Sciatic nerve (tissue), 2 donors: ENCODE measurements at regions not wholly inside any gene's neighbourhood (a gene's known extent, or its start where the extent isn't known, plus 50 kb on each side); places are given as distances from the start of the nearest gene placed in this dataset.

Experiments used
- ATAC-seq: fragments of 200-7000 bp; cut with Tn5 transposase; one replicate; pipeline ENCODE4 v1.9.1; 2020; ENCODE audit warnings: mild to moderate bottlenecking, moderate library complexity
- DNase-seq: peaks from one replicate; pipeline ENCODE4 v3.0.0-alpha.2; 2020; ENCODE audit warnings: low spot score
- intact Hi-C: fragments of 100-400 bp; cut with DNase I; formaldehyde crosslinking; loops from one replicate; pipeline ENCODE4 v1.14.2; 2022
- donor health status: DM: no; HTN: no; CAD: no.
- donor health status: DM: no; HTN: no; CAD: no.

DNA sequence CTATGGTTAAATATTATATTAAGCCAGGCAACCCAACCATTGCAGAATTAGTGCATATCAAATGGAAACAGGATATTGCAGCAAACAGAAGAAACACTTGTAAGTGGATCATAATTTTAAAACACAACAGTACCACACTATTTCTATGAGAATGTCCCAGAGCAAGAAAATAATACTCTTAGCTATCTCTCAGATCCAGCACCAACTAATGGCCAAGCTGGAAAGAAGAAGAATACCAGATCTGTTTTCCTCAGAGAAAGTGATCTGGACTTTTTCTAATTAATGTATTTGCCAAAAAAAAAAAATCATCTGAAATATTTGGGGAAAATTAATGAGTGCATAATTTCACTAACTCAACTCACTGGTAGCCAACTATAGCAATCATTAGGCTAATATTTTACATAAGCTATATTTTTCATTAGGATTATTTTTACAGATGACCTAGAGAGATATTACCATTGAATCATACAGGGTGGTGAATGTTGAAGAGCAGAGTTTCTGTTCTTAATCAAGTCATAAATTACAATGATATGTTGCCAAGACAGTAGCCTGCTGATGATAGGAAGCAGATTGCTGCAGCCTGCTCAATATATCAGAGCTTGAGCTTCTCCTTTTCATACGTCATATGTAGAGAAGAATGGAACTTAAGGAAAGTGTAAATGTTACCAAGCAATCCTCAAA, 995.4 kb upstream of the LRRN3 start:
- DNase-seq (no peak), ATAC-seq (no peak)
- intact Hi-C loops: no loop called here

DNA sequence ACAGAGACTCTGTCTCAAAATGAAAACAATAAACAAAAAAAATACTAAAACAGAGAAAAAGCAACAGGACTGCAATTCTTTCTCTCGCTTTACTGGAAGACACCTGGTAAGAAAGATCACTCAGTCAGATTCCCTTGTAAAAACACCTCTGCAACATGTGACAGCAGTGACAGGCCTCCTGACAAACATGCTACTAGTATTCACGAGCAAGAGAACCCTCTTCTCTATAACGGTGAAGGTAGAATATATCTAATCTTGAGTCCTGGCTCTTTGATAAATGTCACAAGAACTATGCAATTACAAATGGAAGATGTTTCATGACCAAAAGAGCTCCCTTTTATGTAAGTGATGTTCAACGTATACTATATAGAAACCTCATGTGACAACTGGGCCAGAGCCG, 986.7 kb upstream of the LRRN3 start:
- ATAC-seq (no peak), DNase-seq (no peak)
- intact Hi-C loops: no loop called here

DNA sequence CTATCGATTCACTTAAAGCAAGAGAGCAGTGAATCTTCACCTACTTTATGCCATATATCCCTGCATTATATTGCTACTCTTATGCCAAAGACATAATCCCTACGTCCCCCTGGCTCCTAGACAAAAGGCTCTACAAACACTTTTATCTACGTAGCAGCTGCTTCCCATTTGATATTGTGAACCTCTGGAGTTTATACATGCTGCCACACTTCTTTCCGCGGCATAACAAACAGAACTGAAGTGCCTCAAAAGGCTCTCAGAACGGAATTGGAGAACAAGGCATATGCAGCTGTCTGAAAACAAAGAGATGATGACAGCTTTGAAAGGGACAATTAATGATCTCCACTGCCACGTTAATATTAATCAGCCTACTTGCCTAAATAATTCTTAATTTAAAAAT, 985.6 kb upstream of the LRRN3 start:
- intact Hi-C loops: no loop called here
- ATAC-seq (no peak), DNase-seq (no peak)

DNA sequence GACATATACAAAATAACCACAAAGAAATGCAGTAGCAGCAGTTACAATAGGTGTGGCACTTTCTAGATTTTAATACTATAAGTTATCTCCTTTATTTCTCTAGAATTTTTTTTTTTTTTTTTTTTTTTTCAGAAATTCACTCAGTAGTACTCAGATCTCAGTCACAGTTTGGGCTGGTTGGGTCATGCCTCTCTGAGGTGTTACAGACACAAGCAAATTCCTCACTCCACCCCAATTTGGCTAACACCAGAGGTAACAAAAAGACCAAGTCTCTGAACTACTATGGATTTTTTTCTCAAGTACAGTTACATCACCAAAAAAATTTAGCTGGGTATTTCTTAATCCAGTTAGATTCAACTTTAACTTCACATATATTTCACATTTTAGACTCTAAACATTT, 985.1 kb upstream of the LRRN3 start:
- DNase-seq: no peak
- no peak for ATAC-seq
- intact Hi-C loops: no loop called here

DNA sequence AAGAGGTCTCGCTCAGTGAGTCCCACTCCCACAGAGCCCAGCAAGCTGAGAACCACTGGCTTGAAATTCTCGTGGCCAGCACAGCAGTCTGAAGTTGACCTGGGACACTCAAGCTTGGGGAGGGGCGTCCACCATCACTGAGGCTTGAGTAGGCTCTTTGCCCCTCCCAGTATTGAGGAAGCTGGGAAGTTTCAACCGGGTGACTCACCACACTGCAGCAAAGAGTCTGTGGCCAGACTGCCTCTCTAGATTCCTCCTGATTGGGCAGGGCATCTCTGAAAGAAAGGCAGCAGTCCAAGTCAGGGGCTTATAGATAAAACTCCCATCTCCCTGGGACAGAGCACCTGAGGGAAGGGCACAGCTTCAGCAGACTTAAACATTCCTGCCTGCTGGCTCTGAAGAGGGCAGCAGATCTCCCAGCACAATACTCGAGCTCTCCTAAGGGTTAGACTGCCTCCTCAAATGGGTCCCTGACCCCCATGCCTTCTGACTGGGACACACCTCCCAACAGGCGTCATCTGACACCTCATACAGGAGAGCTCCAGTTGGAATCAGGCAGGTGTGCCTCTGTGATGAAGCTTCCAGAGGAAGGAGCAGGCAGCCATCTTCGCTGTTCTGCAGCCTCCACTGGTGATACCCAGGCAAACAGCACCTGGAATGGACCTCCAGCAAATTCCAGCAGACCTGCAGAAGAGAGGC, 970.9 kb upstream of the LRRN3 start:
- ATAC-seq: no peak
- intact Hi-C loops: no loop called here
- DNase-seq: no peak

DNA sequence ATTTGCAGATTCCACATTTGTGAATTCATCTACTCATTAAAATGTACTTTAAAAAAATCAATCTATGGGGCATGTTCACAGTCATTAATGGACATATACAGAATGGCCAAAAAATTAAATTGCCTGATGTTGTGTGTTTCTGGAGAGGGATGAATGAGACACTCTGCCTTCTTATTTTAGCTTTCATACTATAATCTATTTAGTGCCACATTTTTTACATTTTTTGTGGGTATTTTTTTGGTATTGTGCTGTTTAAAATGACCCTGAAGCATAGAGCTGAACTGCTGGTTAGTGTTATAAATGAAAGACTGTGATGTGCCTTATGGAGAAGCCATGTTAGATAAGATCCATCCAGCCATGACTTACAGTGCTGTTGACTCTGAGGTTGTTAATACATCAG, 961.8 kb upstream of the LRRN3 start:
- no peak for ATAC-seq

DNA sequence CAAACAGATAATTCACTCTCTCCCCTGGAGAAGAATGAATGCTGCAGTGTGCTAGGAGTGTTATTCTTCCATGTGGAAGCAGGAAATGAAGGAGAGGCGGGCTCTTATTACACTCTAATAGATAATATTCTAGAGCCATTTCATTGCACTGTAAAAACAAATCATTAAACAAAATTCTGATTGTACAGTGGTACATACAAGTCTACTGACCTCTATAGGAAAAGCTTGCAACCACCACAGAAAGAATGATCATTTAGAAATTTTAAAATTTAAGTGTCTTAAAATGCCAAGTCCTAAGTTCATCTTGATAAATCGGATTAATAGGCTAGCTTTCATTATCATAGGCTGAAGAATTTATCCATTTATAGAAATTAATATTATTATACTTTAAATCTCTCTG, 960.3 kb upstream of the LRRN3 start:
- ATAC-seq: no peak
- no peak for DNase-seq
- intact Hi-C loops: no loop called here

More for the DNA sequence above, 961.8 kb upstream of the LRRN3 start:
- no peak for DNase-seq
- intact Hi-C loops: no loop called here

DNA sequence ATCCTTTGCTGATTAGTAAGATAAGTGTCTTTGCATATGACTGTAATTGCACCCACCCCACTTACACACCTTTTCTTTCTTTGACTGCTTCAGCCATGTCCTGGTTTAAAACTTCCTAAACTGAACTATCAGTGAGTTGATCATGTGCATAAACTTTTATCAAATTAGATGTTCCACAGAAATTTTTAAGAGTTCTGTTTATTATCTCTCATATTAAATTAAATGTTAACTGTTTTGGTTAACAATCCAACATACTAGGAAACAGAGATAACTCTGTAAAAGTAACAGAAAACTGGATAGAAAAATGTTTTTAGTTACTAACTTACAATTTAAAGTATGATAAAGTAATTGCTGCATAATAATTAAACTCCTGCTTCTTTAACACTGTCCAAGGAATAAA, 959.6 kb upstream of the LRRN3 start:
- ATAC-seq (no peak), DNase-seq (no peak)
- intact Hi-C loops: no loop called here

DNA sequence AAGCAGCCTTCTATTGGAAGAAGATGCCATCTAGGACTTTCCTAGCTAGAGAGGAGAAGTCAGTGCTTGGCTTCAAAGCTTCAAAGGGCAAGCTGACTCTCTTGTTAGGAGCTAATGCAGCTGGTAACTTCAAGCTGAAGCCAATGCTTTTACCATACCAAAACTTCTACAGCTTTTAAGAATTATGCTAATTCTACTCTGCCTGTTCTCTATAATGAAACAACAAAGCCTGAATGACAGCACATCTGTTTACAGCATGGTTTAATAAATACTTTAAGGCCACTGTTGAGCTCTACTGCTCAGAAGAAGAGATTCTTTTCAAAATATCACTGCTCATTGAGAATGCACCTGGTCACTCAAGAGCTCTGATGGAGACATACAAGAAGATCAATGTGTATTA, 951.9 kb upstream of the LRRN3 start:
- ATAC-seq (no peak), DNase-seq (no peak)
- intact Hi-C loops: no loop called here

DNA sequence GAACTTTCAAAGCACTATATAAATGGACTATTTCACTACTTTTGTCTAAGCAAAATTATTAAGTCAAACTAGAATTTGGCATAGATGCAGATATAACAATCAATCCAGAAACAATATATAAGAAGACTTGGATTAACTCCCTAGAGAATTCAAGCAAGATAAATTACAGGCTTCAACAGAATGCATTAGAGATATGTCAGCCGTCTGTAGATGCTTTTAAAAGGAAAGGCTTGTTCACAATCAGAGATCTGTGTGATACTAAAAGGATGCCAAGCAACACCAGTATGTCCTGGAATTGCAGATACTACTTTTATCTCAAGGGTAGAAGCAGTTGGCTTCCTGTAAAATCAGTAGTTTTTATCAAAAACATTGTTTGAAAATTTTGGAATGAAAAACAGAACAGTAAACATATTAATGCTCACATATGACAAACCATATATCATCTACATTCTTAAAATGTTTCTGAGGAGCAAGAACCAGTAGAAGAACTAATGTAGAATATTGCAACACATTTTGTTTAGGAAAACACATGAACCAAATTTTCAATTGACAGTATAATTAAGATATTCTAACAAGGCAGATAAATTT, 947.9 kb upstream of the LRRN3 start:
- DNase-seq (no peak), ATAC-seq (no peak)
- intact Hi-C loops: no loop called here

DNA sequence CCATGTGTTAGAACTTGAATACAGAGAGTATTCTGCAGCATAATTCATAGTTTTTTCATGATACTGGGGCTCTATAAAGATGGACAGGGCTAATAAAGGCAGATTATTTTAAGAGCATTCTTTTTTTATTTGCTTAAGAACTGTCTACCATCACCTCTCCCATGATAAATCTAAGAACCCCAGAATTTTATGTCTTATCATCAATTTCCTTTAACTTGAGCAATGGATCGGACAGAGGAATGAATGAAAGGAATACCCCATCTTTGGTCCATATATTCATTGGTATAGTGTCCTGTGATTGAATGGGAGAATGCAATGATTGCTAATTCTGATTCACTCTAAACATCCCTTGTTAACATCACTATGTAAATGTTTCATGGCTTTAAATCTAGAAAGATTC, 946.3 kb upstream of the LRRN3 start:
- no peak for DNase-seq
- no peak for ATAC-seq
- intact Hi-C loops: no loop called here

DNA sequence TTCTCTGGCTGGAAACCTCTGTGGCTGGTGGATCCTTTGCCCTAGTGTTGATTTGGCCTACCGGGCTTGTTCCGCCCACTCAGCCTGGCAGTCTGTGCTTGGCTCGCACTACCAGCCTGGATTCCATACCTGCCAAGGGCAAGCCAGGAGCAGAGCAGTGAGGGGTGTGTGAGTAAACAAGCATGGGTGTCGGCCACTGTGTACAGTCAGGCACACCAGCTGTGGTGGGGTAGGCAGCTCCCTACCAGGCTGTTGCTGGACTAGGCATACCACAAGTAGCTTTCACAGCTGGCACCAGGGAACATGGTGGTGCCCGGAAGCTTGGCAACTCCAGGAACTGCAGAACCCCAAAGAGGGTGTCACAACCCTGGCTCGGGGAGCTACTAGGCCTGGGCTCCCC, 942.9 kb upstream of the LRRN3 start:
- DNase-seq: no peak
- intact Hi-C loops: no loop called here
- no peak for ATAC-seq

DNA sequence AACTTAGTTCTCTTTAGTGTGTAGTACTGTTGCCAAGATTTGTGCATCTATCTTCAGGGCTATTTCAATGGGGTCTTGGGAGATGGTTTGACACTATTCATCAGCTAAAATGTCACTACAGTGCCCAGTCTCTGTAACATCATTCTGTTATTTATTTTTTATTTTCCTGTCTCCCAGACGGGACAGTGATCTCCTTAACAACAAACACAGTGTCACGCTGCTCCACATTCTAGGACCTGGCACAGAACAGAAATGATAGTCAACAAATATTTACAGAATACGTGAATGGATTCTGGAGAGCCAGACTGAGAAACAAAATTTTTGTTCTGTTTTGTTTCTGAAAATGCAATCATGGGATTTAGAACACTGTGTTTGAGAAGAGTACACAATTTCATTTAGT, 937.7 kb upstream of the LRRN3 start:
- DNase-seq (no peak), ATAC-seq (no peak)
- intact Hi-C loops: no loop called here

DNA sequence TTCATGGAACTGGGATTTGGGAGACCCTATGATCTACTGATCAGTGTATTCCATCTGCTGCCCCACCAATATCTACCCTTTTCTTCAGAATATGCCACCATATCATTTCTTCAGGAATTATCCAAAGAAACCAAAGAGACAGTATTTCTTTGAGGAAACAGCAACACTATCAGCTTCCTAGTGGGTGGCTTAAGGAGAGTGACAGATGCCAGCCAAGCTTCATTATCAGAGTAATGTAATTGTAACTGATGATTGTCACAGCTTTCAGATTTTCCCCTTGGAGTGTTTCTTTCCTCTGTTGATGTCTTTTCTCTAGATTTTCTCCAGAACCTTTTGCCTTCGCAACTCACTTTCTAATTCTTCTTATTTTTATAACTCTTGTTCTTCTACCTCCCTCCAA, 934.4 kb upstream of the LRRN3 start:
- no peak for ATAC-seq
- intact Hi-C loops: no loop called here
- no peak for DNase-seq

DNA sequence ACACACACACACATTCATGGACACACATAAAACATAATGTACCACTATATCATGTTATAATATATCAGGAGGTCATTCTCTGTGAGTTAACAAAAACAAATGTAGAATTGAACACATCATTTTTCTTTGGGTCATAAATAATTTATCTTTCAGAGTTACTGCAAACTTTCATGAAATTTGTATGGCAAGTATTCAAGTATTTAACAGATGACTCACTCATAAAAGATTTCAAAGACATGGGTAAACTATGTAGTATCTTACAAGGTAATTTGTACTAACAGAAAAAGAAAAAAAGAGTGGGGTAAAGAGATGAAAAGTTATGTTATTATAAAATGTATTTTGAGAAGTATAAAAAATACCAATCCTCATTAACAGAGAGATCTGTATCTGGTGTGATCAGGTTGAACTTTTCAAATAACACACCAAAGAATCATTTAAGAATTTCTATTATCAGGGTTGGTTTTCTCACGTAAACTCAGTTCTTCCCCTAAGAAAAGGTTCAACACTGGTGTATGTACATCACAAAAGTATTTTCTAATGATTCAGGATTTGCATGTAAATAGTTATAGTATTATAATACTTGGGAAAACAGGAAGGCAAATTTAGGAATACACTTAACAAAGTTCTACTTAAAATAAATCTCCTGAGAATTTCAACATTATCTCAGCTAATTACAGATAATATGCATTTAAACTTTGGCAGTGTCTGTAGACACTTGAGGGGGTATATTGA, 933.1 kb upstream of the LRRN3 start:
- intact Hi-C loops: no loop called here
- DNase-seq: no peak
- no peak for ATAC-seq

DNA sequence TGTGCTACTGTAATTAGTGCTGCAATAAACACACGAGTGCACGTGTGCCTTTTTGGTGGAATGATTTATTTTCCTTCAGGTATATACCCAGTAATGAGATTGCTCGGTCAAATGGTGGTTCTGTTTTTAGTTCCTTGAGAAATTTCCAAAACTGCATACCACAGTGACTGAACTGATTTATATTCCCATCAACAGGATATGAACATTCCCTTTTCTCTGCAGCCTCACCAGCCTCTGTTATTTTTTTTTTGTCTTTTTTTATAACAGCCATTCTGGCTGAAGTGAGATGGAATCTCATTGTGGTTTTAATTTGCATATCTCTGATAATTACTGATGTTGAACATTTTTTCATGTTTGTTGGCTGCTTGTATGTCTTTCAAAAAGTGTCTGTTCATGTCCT, 922.9 kb upstream of the LRRN3 start:
- intact Hi-C loops: no loop called here
- DNase-seq: no peak
- ATAC-seq: no peak

DNA sequence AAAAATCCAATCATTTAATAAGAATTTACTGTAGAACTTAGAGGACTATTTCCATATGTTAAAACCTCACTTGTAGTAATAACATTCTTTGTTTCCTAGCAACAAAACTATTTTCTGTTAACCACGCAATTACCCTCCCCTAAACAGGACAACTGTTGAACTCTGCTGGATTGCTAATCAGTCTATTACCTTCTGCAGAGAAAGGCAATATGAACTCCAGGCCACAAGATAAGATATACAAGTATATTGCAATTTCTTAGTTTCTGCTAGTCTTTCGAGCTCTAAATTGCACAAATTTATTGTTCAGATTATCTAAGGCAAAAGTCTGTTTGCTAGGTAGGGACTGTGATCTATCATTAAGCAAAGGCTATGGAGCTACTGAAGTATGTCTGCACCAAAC, 920.1 kb upstream of the LRRN3 start:
- DNase-seq (no peak), ATAC-seq (no peak)
- intact Hi-C loops: no loop called here

DNA sequence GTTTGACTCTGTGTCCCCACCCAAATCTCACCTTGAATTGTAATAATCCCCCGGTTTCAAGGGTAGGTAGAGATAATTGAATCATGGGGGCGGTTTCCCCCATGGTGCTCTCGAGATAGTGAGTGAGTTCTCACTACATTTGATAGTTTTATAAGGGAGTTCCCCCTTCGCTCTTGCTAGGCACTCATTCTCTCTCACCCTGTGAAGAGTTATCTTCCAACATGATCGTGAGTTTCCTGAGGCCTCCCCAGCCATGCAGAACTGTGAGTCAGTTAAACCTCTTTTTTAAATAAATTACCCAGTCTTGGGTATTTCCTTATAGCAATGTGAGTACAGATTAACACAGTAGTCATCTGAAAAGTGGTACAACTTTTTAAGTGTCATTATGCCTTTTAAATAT, 913.5 kb upstream of the LRRN3 start:
- ATAC-seq (no peak), DNase-seq (no peak)
- intact Hi-C loops: no loop called here

DNA sequence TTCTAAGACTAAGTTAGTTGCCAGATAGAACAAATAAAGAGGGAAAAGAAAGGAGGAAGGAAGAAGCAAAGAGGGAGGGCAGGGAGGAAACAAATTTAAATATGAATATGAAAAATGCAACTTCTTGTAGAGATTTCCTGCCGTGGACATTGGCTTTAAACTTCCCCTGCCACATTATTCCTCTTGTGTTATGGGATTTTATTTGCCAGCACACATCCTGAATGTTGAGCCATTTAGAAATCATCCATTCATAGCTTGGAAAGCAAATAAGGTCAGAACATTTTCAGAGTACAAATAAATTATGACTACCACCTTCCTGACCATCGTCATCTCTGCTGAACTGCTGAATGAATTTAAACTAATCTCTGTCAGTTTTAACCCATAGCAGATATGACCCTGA, 911.9 kb upstream of the LRRN3 start:
- ATAC-seq (no peak), DNase-seq (no peak)
- intact Hi-C loops: no loop called here

DNA sequence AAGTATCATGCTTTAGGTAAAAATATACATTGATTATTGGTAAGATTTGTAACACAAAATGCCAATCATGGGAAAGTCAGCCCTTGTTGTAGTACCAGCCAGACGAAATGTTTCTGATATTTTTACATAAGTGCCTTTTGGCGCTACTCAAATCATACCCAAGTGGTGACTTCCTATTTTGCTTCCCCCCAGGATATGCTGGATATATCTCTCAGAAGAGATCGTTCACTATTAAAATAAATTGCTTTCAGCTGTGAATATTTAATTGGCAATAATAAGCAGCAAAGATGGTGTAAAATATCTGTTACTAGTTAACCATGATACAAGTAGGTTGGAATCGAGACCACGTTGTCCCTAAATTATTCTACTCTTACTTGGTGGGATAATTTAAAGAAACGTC, 909.2 kb upstream of the LRRN3 start:
- DNase-seq (no peak), ATAC-seq (no peak)
- intact Hi-C loops: no loop called here
